ENCODE measurements at regions not wholly inside any gene's neighbourhood (a gene's known extent, or its start where the extent isn't known, plus 50 kb on each side); places are given as distances from the start of the nearest gene placed in this dataset.

DNA sequence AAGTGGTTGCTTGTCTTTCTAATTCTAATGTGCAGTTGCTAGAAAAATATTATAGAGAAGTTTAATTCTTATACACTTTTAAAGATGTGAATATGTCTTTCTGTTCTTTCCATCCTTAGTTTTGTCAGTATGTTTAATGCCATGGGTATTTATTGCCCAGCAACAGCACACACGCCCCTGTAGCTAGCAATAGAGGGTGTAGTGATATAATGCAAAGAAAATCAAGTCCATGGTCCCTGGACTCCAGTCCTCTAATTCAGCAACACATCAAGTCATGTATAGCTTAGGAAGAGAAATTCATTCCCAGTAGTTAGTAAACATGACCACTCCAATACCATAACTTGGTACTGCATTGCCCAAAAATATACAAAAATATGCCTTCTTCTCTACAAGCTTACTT, 292.4 kb upstream of the NR2F2 start:
- no peak for DNase-seq
- Histone ChIP-seq H3K9me3 (no peaks in the 10 kb centered on the region), H3K27ac (no peak overlapping the region), H3K4me3 (no peak overlapping the region), H3K4me1 (no peaks in the 10 kb centered on the region), H3K36me3 (replicated peaks in 1 of 2; ENCODE audit: insufficient read depth in 1 of 2, low read depth in 2 of 2) (no peaks in the 10 kb centered on the region), H3K27me3 (no peaks in the 10 kb centered on the region)
- 33 to 63% methylated on average over 1 of the region's 1 CpG for WGBS, 2 donors
- intact Hi-C loops (cut with DNase I), result no loop called here
- TF ChIP-seq, protein P1, sequence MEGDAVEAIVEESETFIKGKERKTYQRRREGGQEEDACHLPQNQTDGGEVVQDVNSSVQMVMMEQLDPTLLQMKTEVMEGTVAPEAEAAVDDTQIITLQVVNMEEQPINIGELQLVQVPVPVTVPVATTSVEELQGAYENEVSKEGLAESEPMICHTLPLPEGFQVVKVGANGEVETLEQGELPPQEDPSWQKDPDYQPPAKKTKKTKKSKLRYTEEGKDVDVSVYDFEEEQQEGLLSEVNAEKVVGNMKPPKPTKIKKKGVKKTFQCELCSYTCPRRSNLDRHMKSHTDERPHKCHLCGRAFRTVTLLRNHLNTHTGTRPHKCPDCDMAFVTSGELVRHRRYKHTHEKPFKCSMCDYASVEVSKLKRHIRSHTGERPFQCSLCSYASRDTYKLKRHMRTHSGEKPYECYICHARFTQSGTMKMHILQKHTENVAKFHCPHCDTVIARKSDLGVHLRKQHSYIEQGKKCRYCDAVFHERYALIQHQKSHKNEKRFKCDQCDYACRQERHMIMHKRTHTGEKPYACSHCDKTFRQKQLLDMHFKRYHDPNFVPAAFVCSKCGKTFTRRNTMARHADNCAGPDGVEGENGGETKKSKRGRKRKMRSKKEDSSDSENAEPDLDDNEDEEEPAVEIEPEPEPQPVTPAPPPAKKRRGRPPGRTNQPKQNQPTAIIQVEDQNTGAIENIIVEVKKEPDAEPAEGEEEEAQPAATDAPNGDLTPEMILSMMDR (IDR thresholded peaks at IDR 0.05), result no peak
- TF ChIP-seq POLR2A (IDR thresholded peaks at IDR 0.05), result no peak
- no peak for ATAC-seq

GRCh38 chr15:96038650-96039049, 291.9 kb upstream of the NR2F2 start:
- TF ChIP-seq POLR2A (IDR thresholded peaks at IDR 0.05), result no peak
- TF ChIP-seq, protein P1 (IDR thresholded peaks at IDR 0.05), result no peak
- no peaks in the 10 kb centered on the region for H3K4me1 ChIP-seq
- no peaks in the 10 kb centered on the region for H3K36me3 ChIP-seq (replicated peaks in 1 of 2; ENCODE audit: insufficient read depth in 1 of 2, low read depth in 2 of 2)
- no peak overlapping the region for H3K4me3 ChIP-seq
- no peak overlapping the region for H3K27ac ChIP-seq
- WGBS, 2 donors, result 62 to 67% methylated on average over 5 of the region's 5 CpGs
- DNase-seq (no peak), ATAC-seq (no peak)
- intact Hi-C loops (cut with DNase I), result no loop called here
- no peaks in the 10 kb centered on the region for H3K9me3 ChIP-seq
- no peaks in the 10 kb centered on the region for H3K27me3 ChIP-seq

DNA sequence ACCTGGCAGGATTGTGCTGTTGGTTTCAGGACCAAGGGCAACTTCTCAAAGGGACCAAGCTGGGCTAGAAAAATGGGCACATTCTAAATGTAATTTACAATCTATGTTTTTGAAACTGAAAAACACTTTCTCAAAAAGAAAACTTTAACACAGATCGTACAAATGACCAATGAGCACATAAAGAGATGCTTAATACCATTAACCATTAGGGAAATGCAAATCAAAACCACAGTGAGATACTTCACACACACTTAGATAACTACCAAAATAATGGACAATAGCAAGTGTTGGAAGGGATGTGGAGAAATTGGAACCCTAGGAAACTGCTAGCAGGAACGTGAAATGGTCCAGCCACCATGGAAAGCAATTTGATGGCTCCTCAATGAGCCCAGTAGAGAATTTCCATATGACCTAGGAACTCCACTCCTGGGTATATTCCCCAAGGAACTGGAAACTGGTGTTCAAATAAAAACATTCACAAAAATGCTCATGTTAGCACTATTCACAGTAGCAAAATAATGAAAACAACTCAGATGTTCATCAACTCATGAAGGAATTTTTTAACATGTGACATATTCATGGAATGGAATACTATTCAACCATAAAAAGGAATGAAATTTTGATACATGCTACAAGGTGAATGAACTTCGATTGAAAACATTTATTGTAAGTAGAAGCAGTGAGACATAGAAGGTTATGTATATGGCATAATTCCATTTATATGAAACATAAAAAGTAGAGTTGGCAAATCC, 288.3 kb upstream of the NR2F2 start:
- no peaks in the 10 kb centered on the region for H3K9me3 ChIP-seq
- no peak for TF ChIP-seq POLR2A (IDR thresholded peaks at IDR 0.05)
- TF ChIP-seq, protein P1 (IDR thresholded peaks at IDR 0.05), result no peak
- H3K36me3 ChIP-seq (replicated peaks in 1 of 2; ENCODE audit: insufficient read depth in 1 of 2, low read depth in 2 of 2), result no peaks in the 10 kb centered on the region
- H3K27ac ChIP-seq, result no peak overlapping the region
- H3K4me3 ChIP-seq, result no peak overlapping the region
- 50 to 54% methylated on average over 3 of the region's 3 CpGs for WGBS, 2 donors
- no peaks in the 10 kb centered on the region for H3K4me1 ChIP-seq
- intact Hi-C loops (cut with DNase I), result no loop called here
- DNase-seq, result no peak
- H3K27me3 ChIP-seq, result no peaks in the 10 kb centered on the region
- ATAC-seq, result no peak

GRCh38 chr15:96042734-96043224, 287.7 kb upstream of the NR2F2 start:
- no peak overlapping the region for H3K4me3 ChIP-seq
- no peak overlapping the region for H3K27ac ChIP-seq
- intact Hi-C loops (cut with DNase I), result no loop called here
- H3K27me3 ChIP-seq, result no peaks in the 10 kb centered on the region
- DNase-seq, result no peak
- ATAC-seq, result no peak
- no peaks in the 10 kb centered on the region for H3K36me3 ChIP-seq (replicated peaks in 1 of 2; ENCODE audit: insufficient read depth in 1 of 2, low read depth in 2 of 2)
- 49 to 60% methylated on average over 8 of the region's 8 CpGs for WGBS, 2 donors
- H3K4me1 ChIP-seq, result no peaks in the 10 kb centered on the region
- H3K9me3 ChIP-seq, result no peaks in the 10 kb centered on the region
- TF ChIP-seq, protein P1 (IDR thresholded peaks at IDR 0.05), result no peak
- TF ChIP-seq POLR2A (IDR thresholded peaks at IDR 0.05), result no peak

Data from body of pancreas (tissue), 4 donors.